WTC11 (cell line): ENCODE measurements at regions not wholly inside any gene's neighbourhood (a gene's known extent, or its start where the extent isn't known, plus 50 kb on each side); places are given as distances from the start of the nearest gene placed in this dataset.

Experiments used
- ATAC-seq: fragments of 200-7000 bp; cut with Tn5 transposase; 2 replicates; pipeline ENCODE4 v1.10.0; 2021; ENCODE audit warnings: mild to moderate bottlenecking, moderate library complexity
- CTCF ChIA-PET: fragments of 300-600 bp; sonication (Branson Sonifier 250); formaldehyde crosslinking; loops from one replicate; lab custom pipeline; 2021; ENCODE audit warnings: antibody characterized with exemption; lab: Charles Lee
- POLR2A ChIA-PET: fragments of 350-600 bp; sonication (Branson Sonifier 250); formaldehyde crosslinking; loops from one replicate; lab custom pipeline; 2021; ENCODE audit warnings: antibody characterized with exemption; lab: Charles Lee
- DNase-seq: peaks from one replicate; pipeline ENCODE4 v3.0.0; 2021; ENCODE audit warnings: low spot score
- H3K27ac Mint-ChIP-seq: 2 replicates; pipeline ENCODE4 v1.8.0; 2021; ENCODE audit warnings: mixed read lengths
- H3K27me3 Mint-ChIP-seq: 2 replicates; pipeline ENCODE4 v1.8.0; 2021; ENCODE audit warnings: low read depth, mild to moderate bottlenecking, moderate library complexity, mixed read lengths
- H3K36me3 Mint-ChIP-seq: 2 replicates; pipeline ENCODE4 v1.8.0; 2021; ENCODE audit warnings: mixed read lengths
- H3K4me1 Mint-ChIP-seq: 2 replicates; pipeline ENCODE4 v1.8.0; 2022; ENCODE audit warnings: mixed read lengths
- H3K4me3 Mint-ChIP-seq: 2 replicates; pipeline ENCODE4 v1.8.0; 2021; ENCODE audit warnings: mild to moderate bottlenecking, moderate library complexity, mixed read lengths
- H3K9me3 Mint-ChIP-seq: 2 replicates; pipeline ENCODE4 v1.8.0; 2021; ENCODE audit warnings: mixed read lengths
- ATF1 ChIP-seq: sonication (generic); formaldehyde crosslinking; IDR thresholded peaks from 2 replicates; pipeline ENCODE4 v1.8.1; 2023; ENCODE audit warnings: mild to moderate bottlenecking, moderate library complexity, missing genetic modification reagents
- CBFB ChIP-seq: sonication (generic); formaldehyde crosslinking; IDR thresholded peaks from 2 replicates; pipeline ENCODE4 v1.8.1; 2022; ENCODE audit warnings: mild to moderate bottlenecking, low read depth, missing genetic modification reagents
- CREB1 ChIP-seq: sonication (generic); formaldehyde crosslinking; IDR thresholded peaks from 2 replicates; pipeline ENCODE4 v1.8.0; 2023; ENCODE audit warnings: mild to moderate bottlenecking, missing genetic modification reagents
- FOXK1 ChIP-seq: sonication (generic); formaldehyde crosslinking; IDR thresholded peaks from 2 replicates; pipeline ENCODE4 v1.8.0; 2022; ENCODE audit warnings: mild to moderate bottlenecking, moderate library complexity, missing genetic modification reagents
- FOXP1 ChIP-seq: sonication (generic); formaldehyde crosslinking; IDR thresholded peaks from 2 replicates; pipeline ENCODE4 v1.8.0; 2022; ENCODE audit warnings: missing genetic modification reagents, mild to moderate bottlenecking, moderate library complexity, borderline replicate concordance
- HMGA2 ChIP-seq: fragments of 250-450 bp; sonication (Bioruptor Pico); IDR thresholded peaks from 2 replicates; pipeline ENCODE4 v1.4.0; 2021; ENCODE audit warnings: mild to moderate bottlenecking, moderate library complexity
- KAT7 ChIP-seq: sonication (generic); formaldehyde crosslinking; IDR thresholded peaks from 2 replicates; pipeline ENCODE4 v1.8.1; 2023; ENCODE audit warnings: missing genetic modification reagents, mild to moderate bottlenecking, borderline replicate concordance
- OVOL2 ChIP-seq: fragments of 250-450 bp; sonication (Bioruptor Pico); IDR thresholded peaks from 2 replicates; pipeline ENCODE4 v1.9.0; 2021; ENCODE audit warnings: mild to moderate bottlenecking, borderline replicate concordance
- RELA ChIP-seq: sonication (generic); formaldehyde crosslinking; IDR thresholded peaks from 2 replicates; pipeline ENCODE4 v1.8.1; 2022; ENCODE audit warnings: missing genetic modification reagents, mild to moderate bottlenecking, borderline replicate concordance
- TEAD4 ChIP-seq: sonication (generic); formaldehyde crosslinking; IDR thresholded peaks from 2 replicates; pipeline ENCODE4 v1.8.0; 2022; ENCODE audit warnings: mild to moderate bottlenecking, missing genetic modification reagents
- ZNF121 ChIP-seq: sonication (generic); formaldehyde crosslinking; IDR thresholded peaks from 2 replicates; pipeline ENCODE4 v1.8.0; 2023; ENCODE audit warnings: missing genetic modification reagents
- ZNF396 ChIP-seq: fragments of 250-450 bp; sonication (Bioruptor Pico); IDR thresholded peaks from 2 replicates; pipeline ENCODE4 v1.8.0; 2021; ENCODE audit warnings: mild to moderate bottlenecking, moderate library complexity, borderline replicate concordance
- TF ChIP-seq, protein P1 (sequence below): sonication (generic); formaldehyde crosslinking; IDR thresholded peaks from 2 replicates; pipeline ENCODE4 v1.8.0; 2023; ENCODE audit warnings: missing genetic modification reagents
- TF ChIP-seq, protein P2 (sequence below): sonication (generic); formaldehyde crosslinking; IDR thresholded peaks from 2 replicates; pipeline ENCODE4 v1.8.1; 2023; ENCODE audit warnings: mild to moderate bottlenecking, missing genetic modification reagents
- TF ChIP-seq, protein P3 (sequence below): sonication (generic); formaldehyde crosslinking; IDR thresholded peaks from 2 replicates; pipeline ENCODE4 v1.8.0; 2022; ENCODE audit warnings: missing genetic modification reagents
- TF ChIP-seq, protein P4 (sequence below): sonication (generic); formaldehyde crosslinking; IDR thresholded peaks from 2 replicates; pipeline ENCODE4 v1.8.1; 2023; ENCODE audit warnings: mild to moderate bottlenecking, missing genetic modification reagents, moderate library complexity
- TF ChIP-seq, protein P5 (sequence below): sonication (generic); formaldehyde crosslinking; IDR thresholded peaks from 2 replicates; pipeline ENCODE4 v1.8.1; 2022; ENCODE audit warnings: low read depth, missing genetic modification reagents, borderline replicate concordance
- TF ChIP-seq, protein P6 (sequence below): sonication (generic); formaldehyde crosslinking; IDR thresholded peaks from 2 replicates; pipeline ENCODE4 v1.8.1; 2022; ENCODE audit warnings: mild to moderate bottlenecking, missing genetic modification reagents, moderate library complexity, borderline replicate concordance
- TF ChIP-seq, protein P7 (sequence below): sonication (generic); formaldehyde crosslinking; IDR thresholded peaks from 2 replicates; pipeline ENCODE4 v1.8.0; 2023; ENCODE audit warnings: mild to moderate bottlenecking, missing genetic modification reagents
- TF ChIP-seq, protein P8 (sequence below): sonication (generic); formaldehyde crosslinking; IDR thresholded peaks from 2 replicates; pipeline ENCODE4 v1.8.0; 2022; ENCODE audit warnings: mild to moderate bottlenecking, missing genetic modification reagents

DNA sequence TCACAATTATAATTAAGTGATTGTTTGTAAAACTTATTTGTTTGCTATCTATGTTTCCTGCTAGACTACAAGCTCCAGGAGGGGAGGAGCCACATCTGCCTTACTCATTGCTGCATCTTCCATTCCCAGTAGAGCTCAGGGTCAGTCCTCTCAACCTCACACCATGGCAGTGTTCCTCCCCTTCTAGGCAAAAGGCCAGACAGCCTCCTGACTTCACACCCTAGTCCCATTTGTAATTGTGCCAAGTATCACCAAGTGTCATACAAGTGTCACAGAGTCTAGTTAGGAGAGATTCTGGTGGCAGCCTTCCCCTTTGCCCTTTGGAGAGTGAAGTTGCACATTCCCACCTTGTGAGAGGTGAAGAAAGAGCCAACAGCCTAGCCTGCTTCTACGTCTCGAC is 490.4 kb downstream of the INSC start:
- H3K4me3 Mint-ChIP-seq, result no peak overlapping the region
- CTCF ChIA-PET, result interaction anchor here (1.5 kb wide), 1 partner anchor 25 kb away, joined by 5 read pairs; no protein-coding TSS in a partner anchor

DNA sequence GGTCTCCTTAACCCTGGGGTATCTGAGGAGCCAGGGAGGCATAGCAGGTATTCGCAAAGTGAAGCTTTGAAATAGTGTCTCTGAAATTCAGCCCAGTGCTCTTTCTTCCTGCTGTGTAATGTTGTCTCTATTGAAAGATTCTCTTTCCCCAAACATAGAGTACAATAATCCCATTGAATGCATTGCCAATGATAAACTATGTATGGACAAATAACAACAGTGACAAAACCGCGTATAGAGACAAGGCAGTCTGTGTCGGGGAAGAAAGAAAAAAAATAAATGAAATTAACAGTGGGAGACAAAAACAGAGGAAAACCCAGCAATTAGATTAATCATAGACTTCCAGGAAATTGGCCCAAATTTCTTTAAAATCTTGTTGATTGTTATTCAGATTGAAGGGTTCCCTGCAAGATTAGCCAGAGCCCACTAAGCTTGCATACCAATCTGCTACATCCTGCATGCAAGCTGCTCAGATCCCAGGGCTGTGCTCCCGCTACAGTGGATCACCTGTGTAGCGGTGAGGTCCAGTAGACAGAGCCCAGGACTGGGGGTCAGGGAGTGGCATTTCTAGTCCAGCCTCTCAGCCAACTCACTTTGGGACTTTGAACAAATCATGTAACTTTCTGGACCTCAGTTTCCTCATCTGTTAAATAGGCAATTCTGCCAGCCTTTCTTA is 492.8 kb downstream of the INSC start:
- H3K27me3 Mint-ChIP-seq, result no peaks in the 10 kb centered on the region; the same call in 1 of the 2 replicates
- no peak overlapping the region for H3K27ac Mint-ChIP-seq
- no peak overlapping the region for H3K4me3 Mint-ChIP-seq
- CTCF ChIA-PET, result interaction anchor here (0.9 to 2.3 kb wide), 3 partner anchors 12 to 22 kb away, joined by 3 to 5 read pairs (median 4); no protein-coding TSS in a partner anchor
- H3K36me3 Mint-ChIP-seq, result peaks cover 10% of the 10 kb centered on the region
- H3K9me3 Mint-ChIP-seq, result peaks cover 10% of the 10 kb centered on the region
- H3K4me1 Mint-ChIP-seq, result peaks cover 29% of the 10 kb centered on the region
- ATAC-seq, result peak; percentile 87
- POLR2A ChIA-PET, result no interaction called here
- no peak for DNase-seq
- TF ChIP-seq, protein P1, sequence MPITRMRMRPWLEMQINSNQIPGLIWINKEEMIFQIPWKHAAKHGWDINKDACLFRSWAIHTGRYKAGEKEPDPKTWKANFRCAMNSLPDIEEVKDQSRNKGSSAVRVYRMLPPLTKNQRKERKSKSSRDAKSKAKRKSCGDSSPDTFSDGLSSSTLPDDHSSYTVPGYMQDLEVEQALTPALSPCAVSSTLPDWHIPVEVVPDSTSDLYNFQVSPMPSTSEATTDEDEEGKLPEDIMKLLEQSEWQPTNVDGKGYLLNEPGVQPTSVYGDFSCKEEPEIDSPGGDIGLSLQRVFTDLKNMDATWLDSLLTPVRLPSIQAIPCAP, result no peak
- no peak for TF ChIP-seq FOXP1 (CRISPR knock-in tag)
- no peak for TF ChIP-seq ZNF121 (CRISPR knock-in tag)
- TF ChIP-seq CBFB, result no peak
- TF ChIP-seq, protein P2, sequence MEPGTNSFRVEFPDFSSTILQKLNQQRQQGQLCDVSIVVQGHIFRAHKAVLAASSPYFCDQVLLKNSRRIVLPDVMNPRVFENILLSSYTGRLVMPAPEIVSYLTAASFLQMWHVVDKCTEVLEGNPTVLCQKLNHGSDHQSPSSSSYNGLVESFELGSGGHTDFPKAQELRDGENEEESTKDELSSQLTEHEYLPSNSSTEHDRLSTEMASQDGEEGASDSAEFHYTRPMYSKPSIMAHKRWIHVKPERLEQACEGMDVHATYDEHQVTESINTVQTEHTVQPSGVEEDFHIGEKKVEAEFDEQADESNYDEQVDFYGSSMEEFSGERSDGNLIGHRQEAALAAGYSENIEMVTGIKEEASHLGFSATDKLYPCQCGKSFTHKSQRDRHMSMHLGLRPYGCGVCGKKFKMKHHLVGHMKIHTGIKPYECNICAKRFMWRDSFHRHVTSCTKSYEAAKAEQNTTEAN (CRISPR knock-in tag), result no peak
- TF ChIP-seq, protein P3, sequence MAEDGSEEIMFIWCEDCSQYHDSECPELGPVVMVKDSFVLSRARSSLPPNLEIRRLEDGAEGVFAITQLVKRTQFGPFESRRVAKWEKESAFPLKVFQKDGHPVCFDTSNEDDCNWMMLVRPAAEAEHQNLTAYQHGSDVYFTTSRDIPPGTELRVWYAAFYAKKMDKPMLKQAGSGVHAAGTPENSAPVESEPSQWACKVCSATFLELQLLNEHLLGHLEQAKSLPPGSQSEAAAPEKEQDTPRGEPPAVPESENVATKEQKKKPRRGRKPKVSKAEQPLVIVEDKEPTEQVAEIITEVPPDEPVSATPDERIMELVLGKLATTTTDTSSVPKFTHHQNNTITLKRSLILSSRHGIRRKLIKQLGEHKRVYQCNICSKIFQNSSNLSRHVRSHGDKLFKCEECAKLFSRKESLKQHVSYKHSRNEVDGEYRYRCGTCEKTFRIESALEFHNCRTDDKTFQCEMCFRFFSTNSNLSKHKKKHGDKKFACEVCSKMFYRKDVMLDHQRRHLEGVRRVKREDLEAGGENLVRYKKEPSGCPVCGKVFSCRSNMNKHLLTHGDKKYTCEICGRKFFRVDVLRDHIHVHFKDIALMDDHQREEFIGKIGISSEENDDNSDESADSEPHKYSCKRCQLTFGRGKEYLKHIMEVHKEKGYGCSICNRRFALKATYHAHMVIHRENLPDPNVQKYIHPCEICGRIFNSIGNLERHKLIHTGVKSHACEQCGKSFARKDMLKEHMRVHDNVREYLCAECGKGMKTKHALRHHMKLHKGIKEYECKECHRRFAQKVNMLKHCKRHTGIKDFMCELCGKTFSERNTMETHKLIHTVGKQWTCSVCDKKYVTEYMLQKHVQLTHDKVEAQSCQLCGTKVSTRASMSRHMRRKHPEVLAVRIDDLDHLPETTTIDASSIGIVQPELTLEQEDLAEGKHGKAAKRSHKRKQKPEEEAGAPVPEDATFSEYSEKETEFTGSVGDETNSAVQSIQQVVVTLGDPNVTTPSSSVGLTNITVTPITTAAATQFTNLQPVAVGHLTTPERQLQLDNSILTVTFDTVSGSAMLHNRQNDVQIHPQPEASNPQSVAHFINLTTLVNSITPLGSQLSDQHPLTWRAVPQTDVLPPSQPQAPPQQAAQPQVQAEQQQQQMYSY (CRISPR knock-in tag), result no peak

More for the DNA sequence above, 490.4 kb downstream of the INSC start:
- H3K4me1 Mint-ChIP-seq, result peaks cover 29% of the 10 kb centered on the region
- ATAC-seq, result no peak
- no peak overlapping the region for H3K27ac Mint-ChIP-seq
- peaks cover 10% of the 10 kb centered on the region for H3K36me3 Mint-ChIP-seq
- DNase-seq, result no peak
- H3K9me3 Mint-ChIP-seq, result peaks cover 9% of the 10 kb centered on the region
- no peaks in the 10 kb centered on the region; the same call in 1 of the 2 replicates for H3K27me3 Mint-ChIP-seq
- TF ChIP-seq OVOL2 (CRISPR knock-in tag) (no peak), ZNF396 (CRISPR knock-in tag) (no peak), TEAD4 (CRISPR knock-in tag) (no peak), FOXK1 (CRISPR knock-in tag) (no peak), KAT7 (CRISPR knock-in tag) (no peak), HMGA2 (CRISPR knock-in tag) (no peak), RELA (CRISPR knock-in tag) (no peak), CREB1 (CRISPR knock-in tag) (no peak), ATF1 (CRISPR knock-in tag) (no peak)
- TF ChIP-seq, protein P1, result no peak
- TF ChIP-seq, protein P4, sequence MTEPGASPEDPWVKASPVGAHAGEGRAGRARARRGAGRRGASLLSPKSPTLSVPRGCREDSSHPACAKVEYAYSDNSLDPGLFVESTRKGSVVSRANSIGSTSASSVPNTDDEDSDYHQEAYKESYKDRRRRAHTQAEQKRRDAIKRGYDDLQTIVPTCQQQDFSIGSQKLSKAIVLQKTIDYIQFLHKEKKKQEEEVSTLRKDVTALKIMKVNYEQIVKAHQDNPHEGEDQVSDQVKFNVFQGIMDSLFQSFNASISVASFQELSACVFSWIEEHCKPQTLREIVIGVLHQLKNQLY (CRISPR knock-in tag), result no peak
- TF ChIP-seq, protein P5, sequence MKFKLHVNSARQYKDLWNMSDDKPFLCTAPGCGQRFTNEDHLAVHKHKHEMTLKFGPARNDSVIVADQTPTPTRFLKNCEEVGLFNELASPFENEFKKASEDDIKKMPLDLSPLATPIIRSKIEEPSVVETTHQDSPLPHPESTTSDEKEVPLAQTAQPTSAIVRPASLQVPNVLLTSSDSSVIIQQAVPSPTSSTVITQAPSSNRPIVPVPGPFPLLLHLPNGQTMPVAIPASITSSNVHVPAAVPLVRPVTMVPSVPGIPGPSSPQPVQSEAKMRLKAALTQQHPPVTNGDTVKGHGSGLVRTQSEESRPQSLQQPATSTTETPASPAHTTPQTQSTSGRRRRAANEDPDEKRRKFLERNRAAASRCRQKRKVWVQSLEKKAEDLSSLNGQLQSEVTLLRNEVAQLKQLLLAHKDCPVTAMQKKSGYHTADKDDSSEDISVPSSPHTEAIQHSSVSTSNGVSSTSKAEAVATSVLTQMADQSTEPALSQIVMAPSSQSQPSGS (CRISPR knock-in tag), result no peak
- TF ChIP-seq, protein P6, sequence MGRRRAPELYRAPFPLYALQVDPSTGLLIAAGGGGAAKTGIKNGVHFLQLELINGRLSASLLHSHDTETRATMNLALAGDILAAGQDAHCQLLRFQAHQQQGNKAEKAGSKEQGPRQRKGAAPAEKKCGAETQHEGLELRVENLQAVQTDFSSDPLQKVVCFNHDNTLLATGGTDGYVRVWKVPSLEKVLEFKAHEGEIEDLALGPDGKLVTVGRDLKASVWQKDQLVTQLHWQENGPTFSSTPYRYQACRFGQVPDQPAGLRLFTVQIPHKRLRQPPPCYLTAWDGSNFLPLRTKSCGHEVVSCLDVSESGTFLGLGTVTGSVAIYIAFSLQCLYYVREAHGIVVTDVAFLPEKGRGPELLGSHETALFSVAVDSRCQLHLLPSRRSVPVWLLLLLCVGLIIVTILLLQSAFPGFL, result no peak
- TF ChIP-seq, protein P7, sequence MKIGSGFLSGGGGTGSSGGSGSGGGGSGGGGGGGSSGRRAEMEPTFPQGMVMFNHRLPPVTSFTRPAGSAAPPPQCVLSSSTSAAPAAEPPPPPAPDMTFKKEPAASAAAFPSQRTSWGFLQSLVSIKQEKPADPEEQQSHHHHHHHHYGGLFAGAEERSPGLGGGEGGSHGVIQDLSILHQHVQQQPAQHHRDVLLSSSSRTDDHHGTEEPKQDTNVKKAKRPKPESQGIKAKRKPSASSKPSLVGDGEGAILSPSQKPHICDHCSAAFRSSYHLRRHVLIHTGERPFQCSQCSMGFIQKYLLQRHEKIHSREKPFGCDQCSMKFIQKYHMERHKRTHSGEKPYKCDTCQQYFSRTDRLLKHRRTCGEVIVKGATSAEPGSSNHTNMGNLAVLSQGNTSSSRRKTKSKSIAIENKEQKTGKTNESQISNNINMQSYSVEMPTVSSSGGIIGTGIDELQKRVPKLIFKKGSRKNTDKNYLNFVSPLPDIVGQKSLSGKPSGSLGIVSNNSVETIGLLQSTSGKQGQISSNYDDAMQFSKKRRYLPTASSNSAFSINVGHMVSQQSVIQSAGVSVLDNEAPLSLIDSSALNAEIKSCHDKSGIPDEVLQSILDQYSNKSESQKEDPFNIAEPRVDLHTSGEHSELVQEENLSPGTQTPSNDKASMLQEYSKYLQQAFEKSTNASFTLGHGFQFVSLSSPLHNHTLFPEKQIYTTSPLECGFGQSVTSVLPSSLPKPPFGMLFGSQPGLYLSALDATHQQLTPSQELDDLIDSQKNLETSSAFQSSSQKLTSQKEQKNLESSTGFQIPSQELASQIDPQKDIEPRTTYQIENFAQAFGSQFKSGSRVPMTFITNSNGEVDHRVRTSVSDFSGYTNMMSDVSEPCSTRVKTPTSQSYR (CRISPR knock-in tag), result no peak
- TF ChIP-seq, protein P8, sequence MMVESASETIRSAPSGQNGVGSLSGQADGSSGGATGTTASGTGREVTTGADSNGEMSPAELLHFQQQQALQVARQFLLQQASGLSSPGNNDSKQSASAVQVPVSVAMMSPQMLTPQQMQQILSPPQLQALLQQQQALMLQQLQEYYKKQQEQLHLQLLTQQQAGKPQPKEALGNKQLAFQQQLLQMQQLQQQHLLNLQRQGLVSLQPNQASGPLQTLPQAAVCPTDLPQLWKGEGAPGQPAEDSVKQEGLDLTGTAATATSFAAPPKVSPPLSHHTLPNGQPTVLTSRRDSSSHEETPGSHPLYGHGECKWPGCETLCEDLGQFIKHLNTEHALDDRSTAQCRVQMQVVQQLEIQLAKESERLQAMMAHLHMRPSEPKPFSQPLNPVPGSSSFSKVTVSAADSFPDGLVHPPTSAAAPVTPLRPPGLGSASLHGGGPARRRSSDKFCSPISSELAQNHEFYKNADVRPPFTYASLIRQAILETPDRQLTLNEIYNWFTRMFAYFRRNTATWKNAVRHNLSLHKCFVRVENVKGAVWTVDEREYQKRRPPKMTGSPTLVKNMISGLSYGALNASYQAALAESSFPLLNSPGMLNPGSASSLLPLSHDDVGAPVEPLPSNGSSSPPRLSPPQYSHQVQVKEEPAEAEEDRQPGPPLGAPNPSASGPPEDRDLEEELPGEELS (CRISPR knock-in tag), result no peak
- POLR2A ChIA-PET, result no interaction called here
